ENCODE measurements at regions not wholly inside any gene's neighbourhood (a gene's known extent, or its start where the extent isn't known, plus 50 kb on each side); places are given as distances from the start of the nearest gene placed in this dataset.

DNA sequence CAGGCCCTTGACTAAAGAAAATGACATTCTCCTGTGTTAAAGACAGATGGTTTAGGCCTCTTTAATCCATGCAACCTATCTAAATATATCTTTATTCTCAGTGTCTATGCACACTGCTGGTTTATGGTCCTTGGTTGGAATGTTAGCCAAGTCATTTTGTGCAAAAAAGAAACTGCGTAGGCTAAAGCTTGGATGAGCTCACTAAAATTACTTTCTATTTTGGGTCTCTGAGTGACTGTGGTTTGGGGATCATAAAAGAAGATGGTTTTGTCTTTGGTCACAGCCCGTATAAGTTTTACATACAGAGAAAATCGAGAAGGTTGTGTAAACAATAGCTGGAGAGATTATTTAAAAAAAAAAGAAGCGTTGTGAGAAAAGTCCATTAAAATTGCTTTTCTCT, 443.6 kb downstream of the UBE2NL start (continued):
- TF ChIP-seq, protein P1, sequence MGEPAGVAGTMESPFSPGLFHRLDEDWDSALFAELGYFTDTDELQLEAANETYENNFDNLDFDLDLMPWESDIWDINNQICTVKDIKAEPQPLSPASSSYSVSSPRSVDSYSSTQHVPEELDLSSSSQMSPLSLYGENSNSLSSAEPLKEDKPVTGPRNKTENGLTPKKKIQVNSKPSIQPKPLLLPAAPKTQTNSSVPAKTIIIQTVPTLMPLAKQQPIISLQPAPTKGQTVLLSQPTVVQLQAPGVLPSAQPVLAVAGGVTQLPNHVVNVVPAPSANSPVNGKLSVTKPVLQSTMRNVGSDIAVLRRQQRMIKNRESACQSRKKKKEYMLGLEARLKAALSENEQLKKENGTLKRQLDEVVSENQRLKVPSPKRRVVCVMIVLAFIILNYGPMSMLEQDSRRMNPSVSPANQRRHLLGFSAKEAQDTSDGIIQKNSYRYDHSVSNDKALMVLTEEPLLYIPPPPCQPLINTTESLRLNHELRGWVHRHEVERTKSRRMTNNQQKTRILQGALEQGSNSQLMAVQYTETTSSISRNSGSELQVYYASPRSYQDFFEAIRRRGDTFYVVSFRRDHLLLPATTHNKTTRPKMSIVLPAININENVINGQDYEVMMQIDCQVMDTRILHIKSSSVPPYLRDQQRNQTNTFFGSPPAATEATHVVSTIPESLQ (CRISPR knock-in tag; IDR thresholded peaks at IDR 0.05) = no peak
- no peak for TF ChIP-seq AR (CRISPR knock-in tag; IDR thresholded peaks at IDR 0.05)

GRCh38 chrX:144333429-144333828, 449.6 kb downstream of the UBE2NL start:
- ChIA-PET CTCF (no interaction called here), POLR2A (no interaction called here)
- H3K4me3 Mint-ChIP-seq = no peak overlapping the region
- no peak for DNase-seq (ENCODE audit: low spot score)
- no peaks in the 10 kb centered on the region for H3K4me1 Mint-ChIP-seq
- no peak for TF ChIP-seq FOXJ3 (CRISPR knock-in tag; IDR thresholded peaks at IDR 0.05; ENCODE audit: borderline replicate concordance)
- TF ChIP-seq MXD4 (CRISPR knock-in tag; IDR thresholded peaks at IDR 0.05; ENCODE audit: borderline replicate concordance) = no peak
- H3K27me3 Mint-ChIP-seq (ENCODE audit: low read depth) = no peaks in the 10 kb centered on the region
- H3K36me3 Mint-ChIP-seq = peaks cover 6% of the 10 kb centered on the region; the same call in 1 of the 2 replicates
- H3K27ac Mint-ChIP-seq = no peak overlapping the region
- peaks cover 27% of the 10 kb centered on the region for H3K9me3 Mint-ChIP-seq
- no peak for ATAC-seq

- H3K9me3 Mint-ChIP-seq = peaks cover 36% of the 10 kb centered on the region
- no peaks in the 10 kb centered on the region for H3K4me1 Mint-ChIP-seq
- no peak for TF ChIP-seq USF1 (CRISPR knock-in tag; IDR thresholded peaks at IDR 0.05)
- TF ChIP-seq, protein P2, sequence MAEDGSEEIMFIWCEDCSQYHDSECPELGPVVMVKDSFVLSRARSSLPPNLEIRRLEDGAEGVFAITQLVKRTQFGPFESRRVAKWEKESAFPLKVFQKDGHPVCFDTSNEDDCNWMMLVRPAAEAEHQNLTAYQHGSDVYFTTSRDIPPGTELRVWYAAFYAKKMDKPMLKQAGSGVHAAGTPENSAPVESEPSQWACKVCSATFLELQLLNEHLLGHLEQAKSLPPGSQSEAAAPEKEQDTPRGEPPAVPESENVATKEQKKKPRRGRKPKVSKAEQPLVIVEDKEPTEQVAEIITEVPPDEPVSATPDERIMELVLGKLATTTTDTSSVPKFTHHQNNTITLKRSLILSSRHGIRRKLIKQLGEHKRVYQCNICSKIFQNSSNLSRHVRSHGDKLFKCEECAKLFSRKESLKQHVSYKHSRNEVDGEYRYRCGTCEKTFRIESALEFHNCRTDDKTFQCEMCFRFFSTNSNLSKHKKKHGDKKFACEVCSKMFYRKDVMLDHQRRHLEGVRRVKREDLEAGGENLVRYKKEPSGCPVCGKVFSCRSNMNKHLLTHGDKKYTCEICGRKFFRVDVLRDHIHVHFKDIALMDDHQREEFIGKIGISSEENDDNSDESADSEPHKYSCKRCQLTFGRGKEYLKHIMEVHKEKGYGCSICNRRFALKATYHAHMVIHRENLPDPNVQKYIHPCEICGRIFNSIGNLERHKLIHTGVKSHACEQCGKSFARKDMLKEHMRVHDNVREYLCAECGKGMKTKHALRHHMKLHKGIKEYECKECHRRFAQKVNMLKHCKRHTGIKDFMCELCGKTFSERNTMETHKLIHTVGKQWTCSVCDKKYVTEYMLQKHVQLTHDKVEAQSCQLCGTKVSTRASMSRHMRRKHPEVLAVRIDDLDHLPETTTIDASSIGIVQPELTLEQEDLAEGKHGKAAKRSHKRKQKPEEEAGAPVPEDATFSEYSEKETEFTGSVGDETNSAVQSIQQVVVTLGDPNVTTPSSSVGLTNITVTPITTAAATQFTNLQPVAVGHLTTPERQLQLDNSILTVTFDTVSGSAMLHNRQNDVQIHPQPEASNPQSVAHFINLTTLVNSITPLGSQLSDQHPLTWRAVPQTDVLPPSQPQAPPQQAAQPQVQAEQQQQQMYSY (CRISPR knock-in tag; IDR thresholded peaks at IDR 0.05) = no peak
- TF ChIP-seq, protein P3, sequence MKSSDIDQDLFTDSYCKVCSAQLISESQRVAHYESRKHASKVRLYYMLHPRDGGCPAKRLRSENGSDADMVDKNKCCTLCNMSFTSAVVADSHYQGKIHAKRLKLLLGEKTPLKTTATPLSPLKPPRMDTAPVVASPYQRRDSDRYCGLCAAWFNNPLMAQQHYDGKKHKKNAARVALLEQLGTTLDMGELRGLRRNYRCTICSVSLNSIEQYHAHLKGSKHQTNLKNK (CRISPR knock-in tag; IDR thresholded peaks at IDR 0.05) = no peak
- TF ChIP-seq, protein P4, sequence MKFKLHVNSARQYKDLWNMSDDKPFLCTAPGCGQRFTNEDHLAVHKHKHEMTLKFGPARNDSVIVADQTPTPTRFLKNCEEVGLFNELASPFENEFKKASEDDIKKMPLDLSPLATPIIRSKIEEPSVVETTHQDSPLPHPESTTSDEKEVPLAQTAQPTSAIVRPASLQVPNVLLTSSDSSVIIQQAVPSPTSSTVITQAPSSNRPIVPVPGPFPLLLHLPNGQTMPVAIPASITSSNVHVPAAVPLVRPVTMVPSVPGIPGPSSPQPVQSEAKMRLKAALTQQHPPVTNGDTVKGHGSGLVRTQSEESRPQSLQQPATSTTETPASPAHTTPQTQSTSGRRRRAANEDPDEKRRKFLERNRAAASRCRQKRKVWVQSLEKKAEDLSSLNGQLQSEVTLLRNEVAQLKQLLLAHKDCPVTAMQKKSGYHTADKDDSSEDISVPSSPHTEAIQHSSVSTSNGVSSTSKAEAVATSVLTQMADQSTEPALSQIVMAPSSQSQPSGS (CRISPR knock-in tag; IDR thresholded peaks at IDR 0.05; ENCODE audit: borderline replicate concordance, low read depth) = no peak
- TF ChIP-seq TEAD4 (CRISPR knock-in tag; IDR thresholded peaks at IDR 0.05) = no peak
- TF ChIP-seq, protein P5, sequence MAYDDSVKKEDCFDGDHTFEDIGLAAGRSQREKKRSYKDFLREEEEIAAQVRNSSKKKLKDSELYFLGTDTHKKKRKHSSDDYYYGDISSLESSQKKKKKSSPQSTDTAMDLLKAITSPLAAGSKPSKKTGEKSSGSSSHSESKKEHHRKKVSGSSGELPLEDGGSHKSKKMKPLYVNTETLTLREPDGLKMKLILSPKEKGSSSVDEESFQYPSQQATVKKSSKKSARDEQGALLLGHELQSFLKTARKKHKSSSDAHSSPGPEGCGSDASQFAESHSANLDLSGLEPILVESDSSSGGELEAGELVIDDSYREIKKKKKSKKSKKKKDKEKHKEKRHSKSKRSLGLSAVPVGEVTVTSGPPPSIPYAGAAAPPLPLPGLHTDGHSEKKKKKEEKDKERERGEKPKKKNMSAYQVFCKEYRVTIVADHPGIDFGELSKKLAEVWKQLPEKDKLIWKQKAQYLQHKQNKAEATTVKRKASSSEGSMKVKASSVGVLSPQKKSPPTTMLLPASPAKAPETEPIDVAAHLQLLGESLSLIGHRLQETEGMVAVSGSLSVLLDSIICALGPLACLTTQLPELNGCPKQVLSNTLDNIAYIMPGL (CRISPR knock-in tag; IDR thresholded peaks at IDR 0.05) = no peak
- TF ChIP-seq ZNF671 (CRISPR knock-in tag; IDR thresholded peaks at IDR 0.05) = no peak
- no peak for TF ChIP-seq ERG (CRISPR knock-in tag; IDR thresholded peaks at IDR 0.05)
- TF ChIP-seq ZNF232 (CRISPR knock-in tag; IDR thresholded peaks at IDR 0.05) = no peak
- no peak for TF ChIP-seq ATF1 (CRISPR knock-in tag; IDR thresholded peaks at IDR 0.05)
- TF ChIP-seq ZNF317 (CRISPR knock-in tag; IDR thresholded peaks at IDR 0.05; ENCODE audit: borderline replicate concordance, low read depth) = no peak
- TF ChIP-seq MXD4 (CRISPR knock-in tag; IDR thresholded peaks at IDR 0.05; ENCODE audit: borderline replicate concordance) = no peak
- TF ChIP-seq ZNF263 (CRISPR knock-in tag; IDR thresholded peaks at IDR 0.05; ENCODE audit: low read depth) = no peak
- TF ChIP-seq EMX1 (CRISPR knock-in tag; IDR thresholded peaks at IDR 0.05) = no peak
- no peak for DNase-seq (ENCODE audit: low spot score)
- no peak overlapping the region for H3K27ac Mint-ChIP-seq
- no peaks in the 10 kb centered on the region for H3K27me3 Mint-ChIP-seq (ENCODE audit: low read depth)
- no peak for ATAC-seq
- no peak overlapping the region for H3K4me3 Mint-ChIP-seq
- POLR2A ChIA-PET = no interaction called here
- H3K36me3 Mint-ChIP-seq = peaks cover 10% of the 10 kb centered on the region; the same call in 1 of the 2 replicates
- CTCF ChIA-PET = no interaction called here
Observed at GRCh38 chrX:144334577-144334976, 450.7 kb downstream of the UBE2NL start.
